RWPE2 (cell line): ENCODE measurements at regions not wholly inside any gene's neighbourhood (a gene's known extent, or its start where the extent isn't known, plus 50 kb on each side); places are given as distances from the start of the nearest gene placed in this dataset.

Experiments
- ATAC-seq: fragments of 200-7000 bp; cut with Tn5 transposase; 3 replicates; pipeline ENCODE4 v1.9.1; 2021; ENCODE audit warnings: low read depth
- DNase-seq: peaks from one replicate; pipeline ENCODE4 v3.0.0-alpha.2; 2020; ENCODE audit warnings: low spot score
- H3K27ac ChIP-seq: fragments of 450-650 bp; 2 replicates; pipeline ENCODE4 v1.5.1; 2017; ENCODE audit warnings: mild to moderate bottlenecking; ENCODE audit not compliant: poor library complexity, severe bottlenecking
- H3K27me3 ChIP-seq: fragments of 250-450 bp; sonication (Bioruptor Pico); 2 replicates; pipeline ENCODE4 v1.5.1; 2021; ENCODE audit warnings: mild to moderate bottlenecking, moderate library complexity; ENCODE audit not compliant: insufficient read depth, poor library complexity, severe bottlenecking
- H3K36me3 ChIP-seq: fragments of 250-450 bp; sonication (Bioruptor Pico); 2 replicates; pipeline ENCODE4 v1.5.1; 2020; ENCODE audit warnings: low read depth, mild to moderate bottlenecking, moderate library complexity
- H3K4me1 ChIP-seq: fragments of 250-450 bp; sonication (Bioruptor Pico); 2 replicates; pipeline ENCODE4 v1.5.1; 2021; ENCODE audit warnings: mild to moderate bottlenecking, moderate library complexity; ENCODE audit not compliant: insufficient read depth, poor library complexity, severe bottlenecking
- H3K4me3 ChIP-seq: fragments of 250-450 bp; sonication (Bioruptor Pico); 2 replicates; pipeline ENCODE4 v1.5.1; 2021; ENCODE audit warnings: mild to moderate bottlenecking, moderate library complexity; ENCODE audit not compliant: severe bottlenecking
- H3K9me3 ChIP-seq: fragments of 250-450 bp; sonication (Bioruptor Pico); 2 replicates; pipeline ENCODE4 v1.5.1; 2021; ENCODE audit warnings: mild to moderate bottlenecking, moderate library complexity; ENCODE audit not compliant: severe bottlenecking
- CTCF ChIP-seq: fragments of 450-650 bp; IDR thresholded peaks from one replicate; pipeline ENCODE4 v1.5.1; 2017; ENCODE audit warnings: mild to moderate bottlenecking, moderate library complexity; ENCODE audit not compliant: poor library complexity, severe bottlenecking

- TF ChIP-seq CTCF = no peak
- ATAC-seq (no peak), DNase-seq (no peak)
Measured at GRCh38 chr2:125942585-125943424, 713.2 kb upstream of the GYPC start.

GRCh38 chr2:125959047-125959446 is 696.9 kb upstream of the GYPC start:
- Histone ChIP-seq H3K27ac (no peak overlapping the region), H3K9me3 (no peaks in the 10 kb centered on the region), H3K36me3 (no peaks in the 10 kb centered on the region), H3K4me1 (no peaks in the 10 kb centered on the region), H3K4me3 (no peak overlapping the region), H3K27me3 (no peaks in the 10 kb centered on the region)
- ATAC-seq (no peak), DNase-seq (no peak)
- TF ChIP-seq CTCF = no peak

More at GRCh38 chr2:125942585-125943424, 713.2 kb upstream of the GYPC start:
- Histone ChIP-seq H3K4me1 (no peaks in the 10 kb centered on the region), H3K9me3 (no peaks in the 10 kb centered on the region), H3K4me3 (no peak overlapping the region), H3K27me3 (no peaks in the 10 kb centered on the region), H3K36me3 (no peaks in the 10 kb centered on the region), H3K27ac (no peak overlapping the region)

GRCh38 chr2:125961739-125962138 is 694.2 kb upstream of the GYPC start:
- TF ChIP-seq CTCF = no peak
- Histone ChIP-seq H3K27me3 (no peaks in the 10 kb centered on the region), H3K27ac (no peak overlapping the region), H3K4me3 (no peak overlapping the region), H3K36me3 (no peaks in the 10 kb centered on the region), H3K9me3 (no peaks in the 10 kb centered on the region), H3K4me1 (no peaks in the 10 kb centered on the region)
- ATAC-seq = no peak
- no peak for DNase-seq

DNA sequence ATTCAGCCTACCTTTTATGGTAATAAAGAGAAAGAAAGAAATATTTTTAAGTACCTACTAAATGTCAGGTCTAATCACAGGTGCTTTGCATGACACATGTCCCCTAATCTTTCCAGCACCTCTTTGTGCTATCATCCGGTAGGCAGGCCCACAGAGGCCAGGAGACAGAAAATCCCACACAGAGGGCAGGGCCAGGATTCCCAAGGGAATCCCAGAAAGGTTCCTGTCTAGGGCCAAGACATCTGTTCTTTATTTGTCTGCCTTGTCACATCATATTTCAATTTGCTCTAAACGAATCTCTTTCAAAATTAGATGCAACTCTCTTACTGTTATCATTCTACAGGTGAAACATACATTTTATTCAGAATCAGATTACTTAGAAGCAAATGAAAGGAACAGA is 676.1 kb upstream of the GYPC start:
- TF ChIP-seq CTCF = no peak
- H3K27me3 ChIP-seq = peaks cover 3% of the 10 kb centered on the region
- no peaks in the 10 kb centered on the region for H3K4me1 ChIP-seq
- no peak overlapping the region for H3K27ac ChIP-seq
- DNase-seq (no peak), ATAC-seq (no peak)
- H3K36me3 ChIP-seq = no peaks in the 10 kb centered on the region
- no peaks in the 10 kb centered on the region for H3K9me3 ChIP-seq
- no peak overlapping the region for H3K4me3 ChIP-seq

DNA sequence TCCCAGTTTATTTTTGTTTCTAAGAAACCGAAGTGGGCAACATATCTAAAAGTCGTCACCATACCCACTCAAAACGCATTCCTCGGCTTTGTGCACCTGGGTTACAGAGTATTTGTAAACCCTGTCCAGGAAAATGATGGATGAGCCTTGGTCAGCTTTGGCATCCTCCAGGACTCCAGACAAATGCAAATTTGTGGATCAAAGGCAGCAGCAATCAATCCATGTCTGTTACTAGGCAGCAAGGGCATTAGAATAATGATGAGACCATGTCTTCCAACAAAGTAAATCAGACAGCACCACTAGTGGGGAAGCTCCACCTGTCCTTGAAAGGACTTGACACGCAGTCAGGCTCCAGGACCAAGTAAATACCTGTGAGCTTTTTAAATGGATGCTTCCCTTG is 672.6 kb upstream of the GYPC start:
- no peak for DNase-seq
- no peaks in the 10 kb centered on the region for H3K4me1 ChIP-seq
- no peak overlapping the region for H3K27ac ChIP-seq
- no peak for ATAC-seq
- no peaks in the 10 kb centered on the region for H3K36me3 ChIP-seq
- H3K9me3 ChIP-seq = peaks cover 1% of the 10 kb centered on the region
- no peak for TF ChIP-seq CTCF
- no peak overlapping the region for H3K4me3 ChIP-seq
- H3K27me3 ChIP-seq = peaks cover 3% of the 10 kb centered on the region
